Sigmoid colon (tissue), 6 donors: ENCODE measurements at regions not wholly inside any gene's neighbourhood (a gene's known extent, or its start where the extent isn't known, plus 50 kb on each side); places are given as distances from the start of the nearest gene placed in this dataset.

Source experiments
- DNase-seq: peaks from one replicate; pipeline ENCODE4 v3.0.0-alpha.2; 2019
- H3K27ac ChIP-seq, 4 donors: fragments of 200-600 bp; sonication (generic); one replicate each; pipeline ENCODE4 v1.5.1; 2016 to 2019; ENCODE audit warnings: mild to moderate bottlenecking in 1 of 4
- H3K27me3 ChIP-seq, 3 donors: fragments of 200-600 bp; sonication (generic); one replicate each; pipeline ENCODE4 v1.5.1; 2019; ENCODE audit warnings: mild to moderate bottlenecking in 1 of 3
- H3K36me3 ChIP-seq, 4 donors: fragments of 200-600 bp; sonication (generic); one replicate each; pipeline ENCODE4 v1.5.1; 2016 to 2019
- H3K4me1 ChIP-seq, 4 donors: fragments of 200-600 bp; sonication (generic); one replicate each; pipeline ENCODE4 v1.5.1; 2017 to 2019
- H3K4me3 ChIP-seq, 4 donors: fragments of 200-600 bp; sonication (generic); one replicate each; pipeline ENCODE4 v1.5.1; 2017 to 2019; ENCODE audit warnings: mild to moderate bottlenecking in 2 of 4, moderate library complexity in 1 of 4
- H3K9me3 ChIP-seq, 4 donors: fragments of 200-600 bp in 3 of 4; sonication (generic) in 3 of 4; one replicate each; pipeline versions ENCODE4 v1.5.1 to v1.6.1; 2013 to 2019
- EP300 ChIP-seq, 4 donors: sonication (generic); formaldehyde crosslinking; IDR thresholded peaks; one replicate each; pipeline ENCODE4 v1.6.1; 2017; ENCODE audit warnings: antibody characterized with exemption in 4 of 4
- POLR2A ChIP-seq, 2 donors: fragments of 450-650 bp; IDR thresholded peaks; one replicate each; pipeline ENCODE4 v1.6.1; 2016; ENCODE audit warnings: antibody characterized with exemption in 2 of 2, mild to moderate bottlenecking in 2 of 2, moderate library complexity in 2 of 2
- POLR2AphosphoS5 ChIP-seq, 4 donors: sonication (generic); formaldehyde crosslinking; IDR thresholded peaks; one replicate each; pipeline ENCODE4 v1.6.1; 2017; ENCODE audit warnings: antibody characterized with exemption in 4 of 4
- WGBS, 2 donors: extraction: QIAGEN DNeasy Blood & Tissue Kit; methylation state at CpG; one replicate each; pipeline ENCODE4 v1.1.7; 2013; 5-methylcytosine and 5-hydroxymethylcytosine counted together
- intact Hi-C: fragments of 100-400 bp; cut with DNase I; formaldehyde crosslinking; loops from one replicate; pipeline ENCODE4 v1.15.1; 2023
- TF ChIP-seq, protein P1 (sequence below), 4 experiments: fragments of 450-650 bp in 3 of 4; fragments of 200-600 bp in 1 of 4; IDR thresholded peaks; one replicate each; pipeline ENCODE4 v1.5.1; 2016 to 2019; ENCODE audit warnings: antibody characterized with exemption in 4 of 4, mild to moderate bottlenecking in 3 of 4, moderate library complexity in 2 of 4
- donor health status: healthy with polysubstance abuse.
- donor health status: healthy.

DNA sequence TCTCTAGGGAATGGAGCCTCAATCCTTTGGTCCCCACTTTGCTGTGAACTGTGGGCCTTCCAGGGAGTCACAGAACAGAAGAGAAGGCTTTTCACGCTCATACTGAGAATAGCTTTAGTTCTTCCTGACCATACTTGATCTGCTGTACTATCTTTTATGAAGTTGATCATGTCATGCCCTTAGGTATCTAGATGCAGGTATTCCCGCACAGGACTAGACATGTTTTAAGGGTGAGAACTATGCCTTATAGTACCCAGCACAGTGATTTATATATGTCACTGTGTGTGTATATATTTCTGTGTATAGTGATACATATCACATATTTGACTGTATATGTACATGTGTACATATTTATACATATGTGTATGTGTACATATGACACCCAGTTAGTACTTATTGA is 358.4 kb upstream of the SEMA6D start:
- TF ChIP-seq, protein P1, sequence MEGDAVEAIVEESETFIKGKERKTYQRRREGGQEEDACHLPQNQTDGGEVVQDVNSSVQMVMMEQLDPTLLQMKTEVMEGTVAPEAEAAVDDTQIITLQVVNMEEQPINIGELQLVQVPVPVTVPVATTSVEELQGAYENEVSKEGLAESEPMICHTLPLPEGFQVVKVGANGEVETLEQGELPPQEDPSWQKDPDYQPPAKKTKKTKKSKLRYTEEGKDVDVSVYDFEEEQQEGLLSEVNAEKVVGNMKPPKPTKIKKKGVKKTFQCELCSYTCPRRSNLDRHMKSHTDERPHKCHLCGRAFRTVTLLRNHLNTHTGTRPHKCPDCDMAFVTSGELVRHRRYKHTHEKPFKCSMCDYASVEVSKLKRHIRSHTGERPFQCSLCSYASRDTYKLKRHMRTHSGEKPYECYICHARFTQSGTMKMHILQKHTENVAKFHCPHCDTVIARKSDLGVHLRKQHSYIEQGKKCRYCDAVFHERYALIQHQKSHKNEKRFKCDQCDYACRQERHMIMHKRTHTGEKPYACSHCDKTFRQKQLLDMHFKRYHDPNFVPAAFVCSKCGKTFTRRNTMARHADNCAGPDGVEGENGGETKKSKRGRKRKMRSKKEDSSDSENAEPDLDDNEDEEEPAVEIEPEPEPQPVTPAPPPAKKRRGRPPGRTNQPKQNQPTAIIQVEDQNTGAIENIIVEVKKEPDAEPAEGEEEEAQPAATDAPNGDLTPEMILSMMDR (IDR thresholded peaks at IDR 0.05), result no peak
- TF ChIP-seq POLR2AphosphoS5 (IDR thresholded peaks at IDR 0.05), result no peak
- no peak for TF ChIP-seq POLR2A (IDR thresholded peaks at IDR 0.05)
- no peak for TF ChIP-seq EP300 (IDR thresholded peaks at IDR 0.05)
- Histone ChIP-seq H3K9me3 (no peaks in the 10 kb centered on the region), H3K4me1 (no peaks in the 10 kb centered on the region), H3K27me3 (no peaks in the 10 kb centered on the region), H3K36me3 (no peaks in the 10 kb centered on the region), H3K4me3 (no peak overlapping the region), H3K27ac (no peak overlapping the region)
- DNase-seq, result no peak
- intact Hi-C loops, result no loop called here
- whole genome bisulfite sequencing, 2 donors, result 46 to 48% methylated on average over 2 of the region's 2 CpGs

DNA sequence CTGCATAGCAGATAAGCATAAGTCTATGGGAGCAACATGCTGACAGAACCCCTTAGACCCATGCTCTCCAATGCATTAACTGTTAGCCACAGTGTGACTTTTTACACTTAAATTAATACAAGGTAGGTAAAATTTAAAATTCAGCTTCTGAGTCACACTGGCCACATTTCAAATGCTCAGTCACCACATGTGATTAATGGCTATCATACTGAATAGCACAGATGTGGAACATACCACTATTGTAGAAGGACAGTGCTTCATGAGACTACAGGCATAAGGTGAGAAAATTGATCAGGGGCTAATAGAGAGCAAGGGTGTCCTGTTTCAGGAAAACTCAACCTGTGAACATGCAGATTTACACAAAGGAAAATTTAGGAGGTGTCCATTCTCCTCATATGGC is 357.0 kb upstream of the SEMA6D start:
- no peaks in the 10 kb centered on the region for H3K27me3 ChIP-seq
- intact Hi-C loops, result no loop called here
- no peaks in the 10 kb centered on the region for H3K4me1 ChIP-seq
- no peaks in the 10 kb centered on the region for H3K9me3 ChIP-seq
- no peaks in the 10 kb centered on the region for H3K36me3 ChIP-seq
- H3K4me3 ChIP-seq, result no peak overlapping the region
- H3K27ac ChIP-seq, result no peak overlapping the region
- TF ChIP-seq POLR2AphosphoS5 (IDR thresholded peaks at IDR 0.05), result no peak
- no peak for TF ChIP-seq POLR2A (IDR thresholded peaks at IDR 0.05)
- TF ChIP-seq, protein P1 (IDR thresholded peaks at IDR 0.05), result no peak
- TF ChIP-seq EP300 (IDR thresholded peaks at IDR 0.05), result no peak
- DNase-seq, result no peak

DNA sequence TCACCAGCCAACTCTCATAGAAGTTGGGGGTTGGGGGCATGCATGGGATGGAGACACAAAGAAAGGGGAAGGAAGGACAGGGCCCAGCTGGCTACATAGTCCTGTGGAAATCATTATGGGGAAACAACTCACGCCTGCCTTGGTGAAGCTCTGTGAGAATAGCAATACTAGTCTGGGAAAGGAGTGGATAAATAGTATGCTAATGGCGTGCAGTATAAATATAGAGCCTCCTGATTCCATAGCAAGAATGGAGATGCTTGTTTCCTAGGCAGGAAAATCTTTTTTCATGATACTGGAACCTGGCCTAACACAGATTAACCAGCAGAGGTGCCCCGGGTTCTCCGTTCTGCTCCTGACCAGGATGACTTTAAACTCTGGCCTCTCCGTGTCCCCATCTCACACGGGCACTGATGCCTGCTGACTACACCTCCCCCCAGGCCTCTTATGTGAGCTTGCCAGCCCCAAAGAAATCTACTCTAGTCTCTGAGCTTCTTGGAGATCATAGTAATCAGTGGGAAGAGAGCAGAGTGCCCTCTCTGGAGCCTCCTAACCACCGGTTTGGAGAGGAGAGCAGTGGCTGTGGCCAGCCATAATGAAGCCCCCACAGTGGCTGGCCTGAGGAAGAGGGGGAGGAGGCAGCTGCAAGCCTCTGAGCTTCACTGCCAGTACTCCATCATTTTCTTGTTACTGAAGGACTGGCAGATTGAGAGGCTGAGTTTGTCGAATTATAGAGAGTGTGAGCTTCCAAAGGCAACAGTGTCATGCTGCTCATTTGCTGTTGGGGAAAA is 355.0 kb upstream of the SEMA6D start:
- Histone ChIP-seq H3K27ac (no peak overlapping the region), H3K4me1 (no peaks in the 10 kb centered on the region)
- intact Hi-C loops, result no loop called here

DNA sequence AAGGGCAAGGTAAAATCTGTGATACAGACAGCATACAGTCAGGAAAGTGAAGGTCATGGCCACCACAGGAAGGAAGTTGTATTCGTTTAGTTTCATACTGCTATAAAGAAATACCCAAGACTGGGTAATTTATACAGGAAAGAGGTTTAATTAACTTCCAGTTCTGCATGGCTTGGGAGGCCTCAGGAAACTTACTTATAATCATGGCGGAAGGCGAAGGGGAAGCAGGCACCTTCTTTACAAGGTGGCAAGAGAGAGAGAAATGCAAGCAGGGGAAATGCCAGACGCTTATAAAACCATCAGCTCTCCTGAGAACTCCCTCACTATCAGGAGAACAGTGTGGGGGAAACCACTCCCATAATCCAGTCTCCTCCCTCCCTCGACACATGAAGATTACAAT is 353.7 kb upstream of the SEMA6D start:
- intact Hi-C loops, result no loop called here
- Histone ChIP-seq H3K4me3 (no peak overlapping the region), H3K4me1 (no peaks in the 10 kb centered on the region), H3K27me3 (no peaks in the 10 kb centered on the region), H3K27ac (no peak overlapping the region), H3K9me3 (no peaks in the 10 kb centered on the region), H3K36me3 (no peaks in the 10 kb centered on the region)
- 72% methylated on average over 5 of the region's 5 CpGs for WGBS, 2 donors
- no peak for DNase-seq
- TF ChIP-seq, protein P1 (IDR thresholded peaks at IDR 0.05), result no peak
- TF ChIP-seq EP300 (IDR thresholded peaks at IDR 0.05) (no peak), POLR2A (IDR thresholded peaks at IDR 0.05) (no peak), POLR2AphosphoS5 (IDR thresholded peaks at IDR 0.05) (no peak)

More for the DNA sequence above, 355.0 kb upstream of the SEMA6D start:
- TF ChIP-seq POLR2A (IDR thresholded peaks at IDR 0.05), result no peak
- TF ChIP-seq POLR2AphosphoS5 (IDR thresholded peaks at IDR 0.05), result no peak
- TF ChIP-seq, protein P1 (IDR thresholded peaks at IDR 0.05), result no peak
- no peak for TF ChIP-seq EP300 (IDR thresholded peaks at IDR 0.05)
- Histone ChIP-seq H3K9me3 (no peaks in the 10 kb centered on the region), H3K27me3 (no peaks in the 10 kb centered on the region), H3K36me3 (no peaks in the 10 kb centered on the region), H3K4me3 (no peak overlapping the region)
- 81 to 86% methylated on average over 8 of the region's 8 CpGs for WGBS, 2 donors
- DNase-seq, result no peak
